SIG-M5 treated with dmso at 0.1 percent for 504 hours (cell line): ENCODE measurements at regions not wholly inside any gene's neighbourhood (a gene's known extent, or its start where the extent isn't known, plus 50 kb on each side); places are given as distances from the start of the nearest gene placed in this dataset.
"Not testable (repeated sequence)": the region's sequence is repeated elsewhere in the genome, so short reads cannot be mapped to it uniquely, and the experiment has no call there.

Source experiments
- DNase-seq: peaks from one replicate; lab custom pipeline; 2025; ENCODE audit not compliant: unreplicated experiment; lab: John Stamatoyannopoulos, UW

DNA sequence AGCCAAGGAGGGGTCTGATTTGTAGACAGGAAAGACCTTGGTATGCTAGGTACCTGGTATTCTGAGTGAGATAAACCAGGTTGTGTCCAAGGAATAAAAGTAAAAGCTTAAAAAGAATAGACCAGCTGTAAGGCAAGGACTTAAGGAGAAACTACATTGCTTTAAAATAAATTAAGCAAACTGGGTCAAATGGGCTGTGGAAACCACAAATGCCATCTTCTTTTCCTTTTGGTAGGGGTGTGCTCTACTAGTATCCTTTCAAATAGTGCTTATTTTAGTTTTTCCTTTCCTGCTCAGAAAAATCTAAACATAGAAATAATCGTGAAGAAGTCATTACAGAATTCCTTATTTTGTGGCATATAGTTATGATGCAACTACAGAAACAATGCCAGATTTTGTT, 138.6 kb upstream of the KLF12 start:
- no peak for DNase-seq

GRCh38 chr13:74270018-74270417, 135.8 kb upstream of the KLF12 start:
- no peak for DNase-seq

GRCh38 chr13:74266861-74267260, 132.7 kb upstream of the KLF12 start:
- DNase-seq, result no peak

DNA sequence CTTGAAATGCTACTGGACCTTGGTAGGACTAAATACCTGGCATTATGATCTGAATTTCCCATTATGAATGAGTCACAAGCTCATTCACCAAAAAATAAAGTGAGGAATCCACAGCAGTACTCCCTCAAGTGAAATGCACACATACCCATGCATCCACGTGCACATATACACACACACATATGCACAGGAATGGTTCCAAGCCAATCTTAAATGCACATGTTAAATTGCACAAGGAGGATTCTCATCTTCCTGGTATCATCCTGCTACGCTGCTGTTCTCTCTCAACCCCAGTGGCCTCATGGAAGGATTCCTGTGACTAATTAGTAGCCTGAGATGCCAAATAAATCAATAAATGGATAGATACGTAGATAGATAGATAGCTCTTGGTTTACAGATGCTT, 132.1 kb upstream of the KLF12 start:
- no peak for DNase-seq

DNA sequence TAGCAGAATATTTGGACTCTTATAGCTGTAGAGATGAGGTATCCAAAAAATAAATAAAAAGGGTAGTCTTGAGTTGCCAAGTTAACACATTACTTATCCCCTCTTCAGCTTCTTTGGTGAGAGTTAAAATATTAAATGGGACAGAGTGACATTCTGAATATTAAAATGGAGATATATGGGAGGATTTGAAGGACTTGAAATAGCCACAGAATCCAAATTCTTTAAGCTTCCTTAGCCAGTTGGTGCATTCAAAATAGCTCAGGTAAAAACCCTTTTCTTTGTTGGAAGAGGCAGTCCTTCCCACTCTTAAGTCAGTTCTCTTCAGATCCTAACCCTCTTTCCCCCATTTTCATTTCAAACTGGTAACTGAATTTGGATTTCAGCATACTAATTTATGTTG, 130.1 kb upstream of the KLF12 start:
- DNase-seq, result no peak

DNA sequence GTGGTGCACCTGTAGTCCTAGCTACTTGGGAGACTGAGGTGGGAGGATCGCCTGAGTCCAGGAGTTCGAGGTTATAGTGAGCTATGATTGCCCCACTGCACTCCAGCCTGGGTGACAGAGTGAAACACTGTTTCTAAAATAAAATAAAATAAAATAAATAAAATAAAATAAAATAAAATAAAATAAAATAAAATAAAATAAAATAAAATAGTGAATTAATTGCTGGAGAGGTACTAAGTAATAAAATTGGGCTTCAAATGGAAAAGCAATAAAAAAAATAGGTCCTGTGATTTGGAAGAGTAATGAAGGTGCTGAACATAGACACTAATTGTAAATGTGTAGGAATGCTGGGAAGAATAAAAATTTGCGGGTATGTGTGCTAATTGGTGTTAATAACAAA, 126.2 kb upstream of the KLF12 start:
- DNase-seq, result not testable (repeated sequence)

DNA sequence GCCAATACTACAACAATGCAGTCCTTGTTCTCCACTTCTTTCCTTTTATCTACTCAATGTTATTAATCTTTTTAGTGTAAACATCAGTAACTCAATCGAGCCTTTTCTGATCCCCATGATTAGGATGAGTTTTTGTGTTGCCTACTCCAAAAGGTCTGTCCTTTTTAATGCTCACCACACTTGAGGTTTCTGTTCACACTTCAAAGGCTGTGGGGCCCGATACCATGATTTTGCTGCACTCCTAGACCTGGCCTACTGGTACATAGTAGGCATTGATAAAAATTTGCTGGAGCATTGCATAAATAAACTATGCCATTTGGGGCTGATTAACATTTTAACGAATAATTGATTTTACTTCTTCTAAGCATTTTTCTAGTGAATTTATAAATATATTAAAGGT, 125.4 kb upstream of the KLF12 start:
- no peak for DNase-seq

DNA sequence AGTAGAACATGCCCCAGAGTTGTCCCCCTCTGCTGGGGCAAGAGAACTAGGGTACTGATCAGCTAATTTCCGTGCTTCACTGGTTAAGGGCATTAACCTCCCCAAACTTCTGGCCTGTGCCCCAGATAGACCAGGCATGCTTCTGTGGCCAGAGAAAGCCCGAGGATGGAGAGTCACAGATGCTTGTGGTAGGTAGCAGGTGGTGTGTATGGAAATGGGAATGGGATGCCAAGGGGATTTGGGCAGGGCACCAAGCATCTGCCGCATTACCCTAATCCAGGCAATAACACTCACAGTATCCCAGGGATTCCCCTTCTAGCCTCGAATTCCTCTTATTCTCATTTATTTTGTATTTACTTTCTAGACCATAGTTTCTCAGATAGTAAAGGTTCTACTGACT, 124.8 kb upstream of the KLF12 start:
- DNase-seq, result no peak

DNA sequence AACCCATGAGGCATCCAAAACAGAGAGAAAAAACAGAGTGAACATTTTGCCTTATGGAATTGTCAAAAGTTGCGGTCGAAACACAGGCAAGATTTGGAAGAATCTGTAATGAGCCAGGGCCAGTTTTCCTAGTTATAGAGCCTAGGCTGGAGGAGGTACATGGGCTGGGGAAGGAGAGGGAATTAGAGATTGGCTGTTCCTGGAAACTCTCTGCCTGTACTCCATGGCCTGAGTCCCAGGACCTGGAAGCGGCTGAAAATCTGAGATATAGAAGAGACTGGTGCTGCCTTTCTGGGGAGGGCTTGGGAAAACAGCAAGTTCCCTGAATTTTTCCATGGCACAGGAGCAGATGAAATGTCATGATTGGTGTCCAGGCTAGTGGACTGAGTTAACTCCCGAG, 122.8 kb upstream of the KLF12 start:
- no peak for DNase-seq

GRCh38 chr13:74253161-74253560, 119.0 kb upstream of the KLF12 start:
- no peak for DNase-seq

- DNase-seq, result no peak
These were observed 117.7 kb upstream of the KLF12 start for GRCh38 chr13:74251778-74252519.

GRCh38 chr13:74250738-74251190, 116.6 kb upstream of the KLF12 start:
- no peak for DNase-seq

DNA sequence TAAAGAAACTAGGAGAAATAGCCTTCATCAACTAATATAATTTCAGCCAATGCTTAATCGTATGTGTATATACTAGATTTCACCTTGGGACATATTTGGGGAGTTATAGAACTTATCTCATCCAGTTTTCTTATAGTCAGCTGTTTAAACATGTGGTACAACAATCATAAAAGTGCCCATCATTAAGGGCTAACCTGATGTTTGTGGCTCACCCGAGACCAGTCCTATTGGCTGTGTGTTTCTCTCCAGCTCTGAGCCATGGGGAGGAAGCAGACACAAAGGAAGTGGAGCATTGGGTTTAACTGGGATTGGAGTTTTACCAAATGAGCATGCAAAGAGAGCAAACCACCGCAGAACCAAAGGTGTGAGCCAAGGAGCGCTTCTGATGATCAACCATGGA, 114.3 kb upstream of the KLF12 start:
- no peak for DNase-seq

DNA sequence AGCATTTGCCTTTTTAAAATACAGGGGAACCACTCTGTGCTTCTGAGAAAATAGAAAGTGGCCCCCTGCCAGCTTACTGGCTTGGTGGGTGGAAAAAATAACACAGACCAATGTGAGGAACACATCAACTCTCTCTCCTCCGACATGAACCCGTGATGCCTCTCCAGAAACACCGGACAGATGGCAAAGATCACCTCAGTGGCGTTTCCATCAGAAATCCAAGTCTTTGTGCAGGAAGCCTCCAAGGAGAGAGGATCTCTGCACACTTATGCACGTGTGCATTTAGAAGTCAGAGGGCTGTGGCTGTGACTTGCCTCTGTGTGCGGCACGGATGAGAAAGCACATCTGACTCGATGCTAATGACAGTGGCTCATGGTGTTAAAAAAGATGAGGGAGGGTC, 112.3 kb upstream of the KLF12 start:
- no peak for DNase-seq

- no peak for DNase-seq
These were observed 109.7 kb upstream of the KLF12 start for GRCh38 chr13:74243637-74244526.

DNA sequence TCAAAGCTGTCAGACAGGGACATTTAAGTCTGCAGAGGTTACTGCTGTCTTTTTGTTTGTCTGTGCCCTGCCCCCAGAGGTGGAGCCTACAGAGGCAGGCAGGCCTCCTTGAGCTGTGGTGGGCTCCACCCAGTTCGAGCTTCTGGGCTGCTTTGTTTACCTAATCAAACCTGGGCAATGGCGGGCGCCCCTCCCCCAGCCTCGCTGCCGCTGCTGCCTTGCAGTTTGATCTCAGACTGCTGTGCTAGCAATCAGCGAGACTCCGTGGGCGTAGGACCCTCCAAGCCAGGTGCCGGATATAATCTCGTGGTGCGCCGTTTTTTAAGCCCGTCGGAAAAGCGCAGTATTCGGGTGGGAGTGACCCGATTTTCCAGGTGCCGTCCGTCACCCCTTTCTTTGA, 107.1 kb upstream of the KLF12 start:
- not testable (repeated sequence) for DNase-seq

DNA sequence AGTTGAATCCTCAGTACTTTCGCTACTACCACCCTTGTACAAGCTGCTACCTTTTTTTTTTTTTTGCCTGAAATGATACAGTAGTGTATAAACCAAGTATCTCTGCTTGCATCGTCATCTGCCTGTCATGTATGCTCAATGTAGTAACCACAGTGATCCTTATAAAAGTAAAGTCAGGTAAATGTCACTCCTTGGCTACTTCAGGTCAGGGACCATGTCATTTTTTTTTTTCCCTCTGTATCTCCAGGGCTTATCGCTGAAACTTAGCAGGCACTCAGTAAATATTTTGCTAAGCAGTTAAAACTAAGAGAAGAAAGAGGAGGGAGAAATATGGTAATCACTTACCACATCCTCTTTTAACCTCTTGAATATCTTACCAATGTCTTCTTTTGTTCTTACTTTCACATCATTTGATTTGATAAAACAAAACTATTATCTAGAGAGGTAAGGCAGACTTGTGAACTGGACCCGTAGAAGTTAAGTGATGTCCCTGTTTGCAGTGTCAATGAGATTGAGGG, 96.8 kb upstream of the KLF12 start:
- DNase-seq, result no peak

GRCh38 chr13:74229242-74229641, 95.0 kb upstream of the KLF12 start:
- DNase-seq, result no peak

DNA sequence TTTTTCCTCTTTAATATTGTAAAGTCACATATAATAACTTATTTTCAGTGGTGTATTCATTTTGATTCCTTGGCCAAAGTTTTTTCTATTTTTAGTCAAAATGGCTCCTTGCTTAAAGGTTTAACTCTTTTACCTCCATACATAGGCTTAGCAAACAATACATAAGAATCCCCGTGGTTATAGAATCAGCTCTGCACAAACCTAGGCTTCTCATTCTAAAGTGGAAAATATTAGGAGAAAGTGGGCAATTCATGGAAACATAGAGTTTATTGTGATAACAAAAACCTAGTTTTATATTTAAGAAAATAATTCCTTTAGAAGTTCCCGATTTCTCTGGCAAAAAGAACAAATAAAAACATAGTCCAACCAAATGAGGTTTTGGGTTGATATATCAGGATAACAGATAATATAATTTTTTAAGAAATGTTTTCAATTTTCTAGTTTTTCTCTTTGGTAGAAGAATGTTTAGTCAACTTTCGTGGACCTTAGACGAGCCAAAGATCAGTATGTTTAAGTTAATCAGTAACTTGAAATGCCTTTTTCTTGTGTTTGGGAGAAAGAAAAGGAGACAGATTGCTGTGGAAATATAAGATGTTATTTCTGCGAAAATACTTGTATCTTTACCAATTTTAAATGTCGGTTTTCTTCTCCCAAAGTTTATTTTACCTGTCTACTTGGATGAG, 93.4 kb upstream of the KLF12 start:
- DNase-seq, result no peak

GRCh38 chr13:74226791-74227475, 92.7 kb upstream of the KLF12 start:
- DNase-seq, result no peak

DNA sequence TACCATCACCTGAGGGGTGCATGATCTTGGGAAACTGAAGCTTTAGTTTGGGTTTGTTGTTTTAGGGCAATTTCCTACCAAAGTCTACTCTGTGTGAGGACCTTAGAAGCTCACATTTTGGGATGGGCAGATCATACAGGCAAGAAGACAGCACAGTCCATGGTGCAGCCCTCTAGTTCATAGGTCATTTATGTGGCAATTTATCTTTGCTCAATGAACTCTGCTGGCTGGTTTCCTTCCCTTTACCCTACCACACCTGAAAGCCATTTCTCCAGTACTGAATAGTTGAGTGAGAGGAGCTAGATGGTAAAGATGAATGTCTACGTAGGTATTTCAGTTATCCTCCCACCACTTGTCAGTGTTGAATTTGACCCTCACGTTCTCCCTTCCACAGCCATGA, 87.5 kb upstream of the KLF12 start:
- DNase-seq, result no peak
